Natural killer cell (primary cell): ENCODE measurements at regions not wholly inside any gene's neighbourhood (a gene's known extent, or its start where the extent isn't known, plus 50 kb on each side); places are given as distances from the start of the nearest gene placed in this dataset.

ENCODE experiments used
- ATAC-seq, 3 donors: fragments of 150-1000 bp in 2 of 3; fragments of 200-7000 bp in 1 of 3; cut with Tn5 transposase; 1 replicate in 1 of 3; 2 replicates in 2 of 3; pipeline ENCODE4 v1.10.0; 2021; ENCODE audit warnings: mild to moderate bottlenecking in 2 of 3, moderate library complexity in 2 of 3
- DNase-seq, 2 donors: peaks; one replicate each; pipeline versions ENCODE4 v3.0.0 to v3.0.0-alpha.2; 2013 to 2021; ENCODE audit warnings: mixed read lengths in 1 of 2
- H3K27ac ChIP-seq: one replicate; pipeline ENCODE4 v1.5.1; 2013; ENCODE audit warnings: mild to moderate bottlenecking, low read length
- H3K27me3 ChIP-seq: one replicate; pipeline ENCODE4 v1.6.1; 2013; ENCODE audit warnings: low read length; ENCODE audit not compliant: control insufficient read depth, insufficient read depth
- H3K36me3 ChIP-seq: one replicate; pipeline ENCODE4 v1.6.1; 2013; ENCODE audit warnings: low read length; ENCODE audit not compliant: control insufficient read depth, insufficient read depth
- H3K4me1 ChIP-seq: one replicate; pipeline ENCODE4 v1.6.1; 2013; ENCODE audit warnings: low read length; ENCODE audit not compliant: control insufficient read depth, insufficient read depth
- H3K4me3 ChIP-seq: one replicate; pipeline ENCODE4 v1.5.1; 2013; ENCODE audit warnings: low read length
- H3K9me3 ChIP-seq: one replicate; pipeline ENCODE4 v1.6.1; 2013; ENCODE audit warnings: low read length; ENCODE audit not compliant: control insufficient read depth, insufficient read depth
- H3K27ac Mint-ChIP-seq, 2 donors: one replicate each; pipeline ENCODE4 v1.8.0; 2022; ENCODE audit warnings: mild to moderate bottlenecking in 2 of 2, mixed read lengths in 2 of 2, moderate library complexity in 1 of 2
- H3K27me3 Mint-ChIP-seq, 2 donors: one replicate each; pipeline ENCODE4 v1.8.0; 2022; ENCODE audit warnings: low read depth in 2 of 2, mixed read lengths in 2 of 2
- H3K36me3 Mint-ChIP-seq: one replicate; pipeline ENCODE4 v1.8.0; 2022; ENCODE audit warnings: mixed read lengths
- H3K4me1 Mint-ChIP-seq, 2 donors: one replicate each; pipeline ENCODE4 v1.8.0; 2022; ENCODE audit warnings: mixed read lengths in 2 of 2
- H3K4me3 Mint-ChIP-seq: one replicate; pipeline ENCODE4 v1.8.0; 2022; ENCODE audit warnings: mild to moderate bottlenecking, moderate library complexity, mixed read lengths
- H3K9me3 Mint-ChIP-seq, 2 donors: one replicate each; pipeline ENCODE4 v1.8.0; 2022; ENCODE audit warnings: mixed read lengths in 2 of 2
- CTCF ChIP-seq: fragments of 200-600 bp; IDR thresholded peaks from one replicate; pipeline ENCODE4 v1.8.0; 2022; ENCODE audit warnings: antibody characterized with exemption
- WGBS: methylation state at CpG from one replicate; pipeline ENCODE4 v1.1.7; 2013; ENCODE audit warnings: missing lambda C conversion rate; ENCODE audit not compliant: insufficient coverage; 5-methylcytosine and 5-hydroxymethylcytosine counted together
- intact Hi-C: fragments of 100-400 bp; cut with micrococcal nuclease; formaldehyde crosslinking; loops from one replicate; pipeline ENCODE4 v1.14.2; 2022

DNA sequence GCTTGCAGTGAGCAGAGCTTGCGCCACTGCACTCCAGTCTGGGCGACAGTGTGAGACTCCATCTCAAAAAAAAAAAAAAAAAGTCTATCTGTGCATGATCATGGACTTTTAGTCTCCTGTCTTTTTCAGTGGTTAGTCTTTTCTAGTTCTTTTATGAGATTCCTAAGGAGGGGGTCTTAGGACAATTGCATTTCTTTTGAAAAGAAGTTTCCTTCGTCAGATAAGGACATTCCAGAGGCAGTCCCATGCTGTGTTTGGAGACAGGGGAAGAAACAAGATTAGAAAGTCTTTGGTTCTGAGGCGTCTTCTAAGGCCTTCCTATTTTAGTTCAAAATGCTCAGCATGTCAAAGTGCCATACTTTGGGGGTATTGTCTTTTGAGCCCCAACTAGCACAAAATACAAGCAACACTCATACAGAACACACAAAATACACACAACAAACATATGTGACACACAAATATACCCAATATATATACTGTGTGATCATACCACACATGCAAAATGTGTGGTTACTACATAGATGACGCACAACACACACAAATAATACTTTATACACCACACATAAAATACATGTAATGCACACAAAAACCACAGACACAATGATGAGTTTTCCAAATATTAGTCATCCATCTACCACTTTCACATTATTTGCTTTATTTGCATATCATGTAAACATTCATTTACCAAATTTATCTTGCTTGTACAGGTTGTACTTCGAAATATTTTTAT lies 394.5 kb downstream of the SPATA31D1 start:
- no peak for TF ChIP-seq CTCF
- DNase-seq (no peak), ATAC-seq (no peak)
- Mint-ChIP-seq H3K27ac (no peak overlapping the region), H3K4me1 (no peaks in the 10 kb centered on the region), H3K4me3 (no peak overlapping the region), H3K36me3 (no peaks in the 10 kb centered on the region), H3K9me3 (peaks cover 11 to 13% of the 10 kb centered on the region in 2 donors), H3K27me3 (no peaks in the 10 kb centered on the region)
- WGBS, result 93% methylated on average over 6 of the region's 6 CpGs
- intact Hi-C loops, result no loop called here
- no peaks in the 10 kb centered on the region for H3K27me3 ChIP-seq
- no peak overlapping the region for H3K4me3 ChIP-seq
- no peak overlapping the region for H3K27ac ChIP-seq
- H3K4me1 ChIP-seq, result no peaks in the 10 kb centered on the region
- no peaks in the 10 kb centered on the region for H3K9me3 ChIP-seq
- H3K36me3 ChIP-seq, result no peaks in the 10 kb centered on the region

- Mint-ChIP-seq H3K27ac (no peak overlapping the region), H3K4me3 (no peak overlapping the region), H3K27me3 (no peaks in the 10 kb centered on the region), H3K9me3 (peaks cover 12 to 20% of the 10 kb centered on the region in 2 donors), H3K4me1 (no peaks in the 10 kb centered on the region), H3K36me3 (no peaks in the 10 kb centered on the region)
- intact Hi-C loops, result no loop called here
- DNase-seq (no peak), ATAC-seq (no peak)
- Histone ChIP-seq H3K4me1 (no peaks in the 10 kb centered on the region), H3K9me3 (no peaks in the 10 kb centered on the region), H3K36me3 (no peaks in the 10 kb centered on the region), H3K4me3 (no peak overlapping the region), H3K27ac (no peak overlapping the region), H3K27me3 (no peaks in the 10 kb centered on the region)
- no peak for TF ChIP-seq CTCF
- WGBS, result 80% methylated on average over 1 of the region's 1 CpG
These were observed 397.1 kb downstream of the SPATA31D1 start for GRCh38 chr9:82385633-82386032.

- DNase-seq (no peak), ATAC-seq (no peak)
- Mint-ChIP-seq H3K4me1 (no peaks in the 10 kb centered on the region), H3K9me3 (peaks cover 5 to 6% of the 10 kb centered on the region in 2 donors), H3K4me3 (no peak overlapping the region), H3K27ac (no peak overlapping the region), H3K27me3 (no peaks in the 10 kb centered on the region), H3K36me3 (no peaks in the 10 kb centered on the region)
- Histone ChIP-seq H3K27ac (no peak overlapping the region), H3K27me3 (no peaks in the 10 kb centered on the region), H3K9me3 (no peaks in the 10 kb centered on the region), H3K4me3 (no peak overlapping the region), H3K36me3 (no peaks in the 10 kb centered on the region), H3K4me1 (no peaks in the 10 kb centered on the region)
- intact Hi-C loops, result loop anchor here (5.0 kb wide), 1 partner anchor 190 kb away; no protein-coding TSS in a partner anchor
- TF ChIP-seq CTCF, result no peak
These were observed 409.0 kb downstream of the SPATA31D1 start for GRCh38 chr9:82397534-82397933.
